Adrenal gland (tissue), 5 donors: ENCODE measurements at regions not wholly inside any gene's neighbourhood (a gene's known extent, or its start where the extent isn't known, plus 50 kb on each side); places are given as distances from the start of the nearest gene placed in this dataset.

Experiments used
- POLR2A ChIP-seq, 2 donors: fragments of 450-650 bp; IDR thresholded peaks; one replicate each; pipeline ENCODE4 v1.6.1; 2017; ENCODE audit warnings: antibody characterized with exemption in 2 of 2, mild to moderate bottlenecking in 2 of 2, moderate library complexity in 1 of 2
- TF ChIP-seq, protein P1 (sequence below), 6 experiments: fragments of 450-650 bp in 4 of 6; fragments of 200-600 bp in 2 of 6; sonication (generic) in 1 of 6; IDR thresholded peaks; 1 replicate in 5 of 6; 2 replicates in 1 of 6; pipeline versions ENCODE4 v1.5.1 to v1.8.0; 2016 to 2021; ENCODE audit warnings: antibody characterized with exemption in 6 of 6, mild to moderate bottlenecking in 2 of 6, moderate library complexity in 1 of 6
- donor health status: DM: no; HTN: no; CAD: no.

DNA sequence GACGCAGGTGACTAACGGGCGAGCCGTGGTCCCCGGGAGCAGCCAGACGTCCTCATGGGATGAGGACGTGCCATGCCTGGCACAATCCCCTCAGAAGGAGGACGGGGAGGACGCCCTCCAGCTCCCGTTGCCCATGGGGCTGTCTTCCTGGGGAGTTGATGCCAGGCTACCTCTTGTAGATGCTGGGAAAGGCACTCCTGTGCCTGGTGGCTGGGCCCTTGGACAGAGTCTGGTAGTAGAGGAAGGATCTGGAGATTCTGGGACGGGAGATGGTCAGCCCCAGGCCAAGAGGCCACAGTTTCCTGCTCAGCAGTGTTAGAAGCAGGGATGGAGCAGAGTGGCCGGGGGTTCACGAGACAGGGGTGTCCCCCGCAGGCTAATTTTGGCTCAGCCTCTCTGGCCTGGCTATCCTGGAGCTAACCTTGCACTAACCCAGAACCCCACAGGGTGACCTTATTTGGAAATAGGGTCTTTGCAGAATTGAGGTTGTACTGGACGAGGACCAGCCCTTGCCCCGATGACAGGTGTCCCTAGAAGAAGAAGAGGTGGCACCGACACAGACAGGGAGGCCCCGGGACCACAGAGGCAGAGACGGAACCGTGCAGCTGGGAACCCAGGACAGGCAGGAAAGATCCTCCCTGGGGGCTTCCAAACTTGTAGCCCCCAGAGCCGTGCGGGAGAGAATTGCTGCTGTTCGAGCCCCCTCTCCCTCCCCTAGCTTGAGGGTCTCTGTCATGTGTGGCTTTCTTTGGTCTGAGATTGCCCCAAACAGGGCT, 50.1 kb upstream of the ADRA2C start:
- no peak for TF ChIP-seq POLR2A (IDR thresholded peaks at IDR 0.05)
- TF ChIP-seq, protein P1, sequence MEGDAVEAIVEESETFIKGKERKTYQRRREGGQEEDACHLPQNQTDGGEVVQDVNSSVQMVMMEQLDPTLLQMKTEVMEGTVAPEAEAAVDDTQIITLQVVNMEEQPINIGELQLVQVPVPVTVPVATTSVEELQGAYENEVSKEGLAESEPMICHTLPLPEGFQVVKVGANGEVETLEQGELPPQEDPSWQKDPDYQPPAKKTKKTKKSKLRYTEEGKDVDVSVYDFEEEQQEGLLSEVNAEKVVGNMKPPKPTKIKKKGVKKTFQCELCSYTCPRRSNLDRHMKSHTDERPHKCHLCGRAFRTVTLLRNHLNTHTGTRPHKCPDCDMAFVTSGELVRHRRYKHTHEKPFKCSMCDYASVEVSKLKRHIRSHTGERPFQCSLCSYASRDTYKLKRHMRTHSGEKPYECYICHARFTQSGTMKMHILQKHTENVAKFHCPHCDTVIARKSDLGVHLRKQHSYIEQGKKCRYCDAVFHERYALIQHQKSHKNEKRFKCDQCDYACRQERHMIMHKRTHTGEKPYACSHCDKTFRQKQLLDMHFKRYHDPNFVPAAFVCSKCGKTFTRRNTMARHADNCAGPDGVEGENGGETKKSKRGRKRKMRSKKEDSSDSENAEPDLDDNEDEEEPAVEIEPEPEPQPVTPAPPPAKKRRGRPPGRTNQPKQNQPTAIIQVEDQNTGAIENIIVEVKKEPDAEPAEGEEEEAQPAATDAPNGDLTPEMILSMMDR (IDR thresholded peaks at IDR 0.05) = no peak
